HL-60 (cell line): ENCODE measurements at regions not wholly inside any gene's neighbourhood (a gene's known extent, or its start where the extent isn't known, plus 50 kb on each side); places are given as distances from the start of the nearest gene placed in this dataset.

Experiments
- DNase-seq, 2 experiments: peaks; one replicate each; pipeline ENCODE4 v3.0.0-alpha.2; 2010 to 2020; ENCODE audit warnings: low read depth in 1 of 2, low spot score in 1 of 2
- H3K27ac ChIP-seq: fragments of 250-450 bp; sonication (Bioruptor Pico); replicated peaks from 2 replicates; pipeline ENCODE4 v1.5.1; 2020; ENCODE audit warnings: mild to moderate bottlenecking, moderate library complexity
- H3K27me3 ChIP-seq: fragments of 250-450 bp; sonication (Bioruptor Pico); 2 replicates; pipeline ENCODE4 v1.5.1; 2021; ENCODE audit warnings: mild to moderate bottlenecking, moderate library complexity; ENCODE audit not compliant: insufficient read depth, poor library complexity, severe bottlenecking
- H3K4me3 ChIP-seq: replicated peaks from 2 replicates; pipeline ENCODE4 v1.5.1; 2011; ENCODE audit warnings: mild to moderate bottlenecking, control low read depth, low read length; ENCODE audit not compliant: insufficient read depth
- GABPA ChIP-seq: IDR thresholded peaks from 2 replicates; pipeline ENCODE4 v1.6.1; 2012; ENCODE audit warnings: low read depth
- POLR2AphosphoS5 ChIP-seq: IDR thresholded peaks from 2 replicates; pipeline ENCODE4 v1.6.1; 2012; ENCODE audit warnings: low read depth
- SPI1 ChIP-seq: IDR thresholded peaks from 2 replicates; pipeline ENCODE4 v1.6.1; 2012; ENCODE audit warnings: low read depth, mild to moderate bottlenecking, borderline replicate concordance
- TF ChIP-seq, protein P1 (sequence below): IDR thresholded peaks from 2 replicates; pipeline ENCODE4 v1.6.1; 2012; ENCODE audit warnings: low read depth; ENCODE audit not compliant: insufficient replicate concordance
- TF ChIP-seq, protein P2 (sequence below): IDR thresholded peaks from one replicate; pipeline ENCODE4 v1.5.1; 2011; ENCODE audit warnings: low read length, control low read depth, inconsistent platforms; ENCODE audit not compliant: insufficient read depth

DNA sequence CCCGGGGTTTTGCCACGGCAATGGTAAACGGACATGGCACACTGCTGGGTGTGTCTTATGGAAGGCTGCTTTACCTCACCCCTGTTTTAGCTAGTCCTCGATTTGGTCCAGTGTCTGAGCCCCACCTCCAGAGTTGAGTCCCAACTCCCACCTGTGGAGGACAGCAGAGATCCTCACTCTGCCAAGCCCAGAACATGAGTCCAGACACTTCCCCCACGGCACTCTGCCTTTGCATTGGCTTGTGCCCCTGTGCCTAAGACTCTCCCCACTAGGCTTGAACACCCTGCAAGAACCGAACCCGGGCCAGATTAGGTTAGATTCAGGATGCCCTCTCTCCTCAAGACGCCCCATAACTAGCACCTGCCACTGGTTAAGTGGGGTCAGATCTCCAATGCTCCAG is 59.8 kb upstream of the C14orf180 start:
- TF ChIP-seq GABPA, result no peak
- TF ChIP-seq, protein P1, sequence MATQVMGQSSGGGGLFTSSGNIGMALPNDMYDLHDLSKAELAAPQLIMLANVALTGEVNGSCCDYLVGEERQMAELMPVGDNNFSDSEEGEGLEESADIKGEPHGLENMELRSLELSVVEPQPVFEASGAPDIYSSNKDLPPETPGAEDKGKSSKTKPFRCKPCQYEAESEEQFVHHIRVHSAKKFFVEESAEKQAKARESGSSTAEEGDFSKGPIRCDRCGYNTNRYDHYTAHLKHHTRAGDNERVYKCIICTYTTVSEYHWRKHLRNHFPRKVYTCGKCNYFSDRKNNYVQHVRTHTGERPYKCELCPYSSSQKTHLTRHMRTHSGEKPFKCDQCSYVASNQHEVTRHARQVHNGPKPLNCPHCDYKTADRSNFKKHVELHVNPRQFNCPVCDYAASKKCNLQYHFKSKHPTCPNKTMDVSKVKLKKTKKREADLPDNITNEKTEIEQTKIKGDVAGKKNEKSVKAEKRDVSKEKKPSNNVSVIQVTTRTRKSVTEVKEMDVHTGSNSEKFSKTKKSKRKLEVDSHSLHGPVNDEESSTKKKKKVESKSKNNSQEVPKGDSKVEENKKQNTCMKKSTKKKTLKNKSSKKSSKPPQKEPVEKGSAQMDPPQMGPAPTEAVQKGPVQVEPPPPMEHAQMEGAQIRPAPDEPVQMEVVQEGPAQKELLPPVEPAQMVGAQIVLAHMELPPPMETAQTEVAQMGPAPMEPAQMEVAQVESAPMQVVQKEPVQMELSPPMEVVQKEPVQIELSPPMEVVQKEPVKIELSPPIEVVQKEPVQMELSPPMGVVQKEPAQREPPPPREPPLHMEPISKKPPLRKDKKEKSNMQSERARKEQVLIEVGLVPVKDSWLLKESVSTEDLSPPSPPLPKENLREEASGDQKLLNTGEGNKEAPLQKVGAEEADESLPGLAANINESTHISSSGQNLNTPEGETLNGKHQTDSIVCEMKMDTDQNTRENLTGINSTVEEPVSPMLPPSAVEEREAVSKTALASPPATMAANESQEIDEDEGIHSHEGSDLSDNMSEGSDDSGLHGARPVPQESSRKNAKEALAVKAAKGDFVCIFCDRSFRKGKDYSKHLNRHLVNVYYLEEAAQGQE, result no peak
- TF ChIP-seq POLR2AphosphoS5, result no peak
- TF ChIP-seq SPI1, result no peak
- Histone ChIP-seq H3K27me3 (no peaks in the 10 kb centered on the region), H3K27ac (no peak overlapping the region), H3K4me3 (no peak overlapping the region)
- DNase-seq, result no peak

DNA sequence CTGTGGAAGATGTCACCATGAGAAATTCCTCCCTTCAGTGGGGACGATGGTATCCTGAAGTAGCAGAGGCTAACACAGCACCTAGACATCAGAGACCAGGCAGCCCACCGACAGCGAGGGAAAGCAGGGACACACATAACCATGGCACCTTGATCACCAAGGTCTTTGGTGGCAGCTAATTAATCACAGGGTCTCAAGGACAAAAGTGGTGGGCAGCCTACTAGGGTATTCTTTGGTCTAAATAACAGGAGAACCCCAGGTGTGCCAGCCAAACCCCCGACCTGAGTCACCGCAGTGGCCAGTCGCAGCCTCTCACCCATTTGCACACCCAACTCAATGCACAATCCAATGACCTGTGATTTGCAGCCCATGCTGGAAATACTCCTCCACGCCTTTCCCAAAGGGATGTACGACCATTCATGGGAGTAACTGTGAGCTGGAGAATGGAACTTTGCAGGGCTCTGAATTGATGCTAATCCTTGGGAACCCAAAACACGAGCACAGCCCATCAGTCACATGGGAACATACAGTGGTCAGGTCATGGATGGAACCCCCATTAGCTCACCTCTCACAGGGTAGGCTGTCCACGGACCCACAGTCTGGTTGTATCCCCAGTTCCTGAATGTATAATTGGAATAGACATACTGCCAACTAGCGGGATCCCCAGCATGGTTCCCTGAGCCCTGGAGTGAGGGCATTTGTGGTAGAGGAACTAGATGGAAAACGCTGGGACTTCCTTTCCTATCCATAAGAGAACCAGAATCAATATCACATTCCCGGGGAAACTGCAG is 58.7 kb upstream of the C14orf180 start:
- H3K4me3 ChIP-seq, result no peak overlapping the region
- TF ChIP-seq POLR2AphosphoS5 (no peak), GABPA (no peak), SPI1 (no peak)
- TF ChIP-seq, protein P2, sequence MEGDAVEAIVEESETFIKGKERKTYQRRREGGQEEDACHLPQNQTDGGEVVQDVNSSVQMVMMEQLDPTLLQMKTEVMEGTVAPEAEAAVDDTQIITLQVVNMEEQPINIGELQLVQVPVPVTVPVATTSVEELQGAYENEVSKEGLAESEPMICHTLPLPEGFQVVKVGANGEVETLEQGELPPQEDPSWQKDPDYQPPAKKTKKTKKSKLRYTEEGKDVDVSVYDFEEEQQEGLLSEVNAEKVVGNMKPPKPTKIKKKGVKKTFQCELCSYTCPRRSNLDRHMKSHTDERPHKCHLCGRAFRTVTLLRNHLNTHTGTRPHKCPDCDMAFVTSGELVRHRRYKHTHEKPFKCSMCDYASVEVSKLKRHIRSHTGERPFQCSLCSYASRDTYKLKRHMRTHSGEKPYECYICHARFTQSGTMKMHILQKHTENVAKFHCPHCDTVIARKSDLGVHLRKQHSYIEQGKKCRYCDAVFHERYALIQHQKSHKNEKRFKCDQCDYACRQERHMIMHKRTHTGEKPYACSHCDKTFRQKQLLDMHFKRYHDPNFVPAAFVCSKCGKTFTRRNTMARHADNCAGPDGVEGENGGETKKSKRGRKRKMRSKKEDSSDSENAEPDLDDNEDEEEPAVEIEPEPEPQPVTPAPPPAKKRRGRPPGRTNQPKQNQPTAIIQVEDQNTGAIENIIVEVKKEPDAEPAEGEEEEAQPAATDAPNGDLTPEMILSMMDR, result no peak
- TF ChIP-seq, protein P1, result no peak
- DNase-seq, result no peak
- no peaks in the 10 kb centered on the region for H3K27me3 ChIP-seq
- no peak overlapping the region for H3K27ac ChIP-seq

DNA sequence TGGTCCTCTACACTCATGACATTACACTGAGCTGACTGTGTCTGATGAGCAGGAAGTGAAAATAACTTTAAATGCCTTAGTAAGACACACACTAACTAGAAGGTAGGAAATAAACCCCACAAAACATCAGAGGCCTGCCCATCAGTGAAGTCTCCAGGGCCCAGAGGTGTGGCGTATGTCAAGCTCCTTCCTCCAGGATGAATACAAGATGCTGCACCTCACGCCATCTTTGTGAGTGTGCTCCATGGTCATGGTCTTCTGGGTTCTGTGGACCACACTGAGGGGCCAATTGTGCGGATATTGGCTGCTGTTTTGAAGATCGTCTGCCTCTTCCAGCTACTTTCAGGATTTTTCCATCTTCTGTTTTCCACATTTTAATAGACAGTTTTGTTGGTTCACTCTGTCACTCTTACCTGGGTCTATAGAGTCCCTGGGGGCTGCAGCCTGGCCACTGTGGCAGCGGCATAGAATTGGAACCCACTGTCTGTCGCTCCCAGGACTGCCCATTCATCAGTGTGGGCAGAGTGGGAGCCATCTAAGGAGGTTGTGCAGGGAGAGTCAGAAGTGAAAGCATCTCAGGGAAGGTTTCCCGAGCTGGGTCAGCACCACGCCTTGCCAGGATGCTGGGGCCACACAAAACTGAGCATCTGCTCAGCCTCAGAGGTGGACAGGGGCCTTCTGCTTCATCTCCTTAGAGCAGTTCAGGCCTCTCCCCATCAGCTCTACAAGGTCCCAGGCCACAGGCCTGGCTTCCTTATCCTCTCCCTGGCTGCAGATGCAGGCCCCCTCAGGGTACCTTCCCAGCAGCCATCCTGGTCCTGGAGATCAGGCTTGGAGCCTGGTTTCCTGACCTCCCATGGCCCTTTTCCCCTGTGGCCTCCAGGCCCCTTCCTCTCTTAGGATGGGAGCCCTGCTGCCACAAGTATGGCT is 57.5 kb upstream of the C14orf180 start:
- Histone ChIP-seq H3K27me3 (no peaks in the 10 kb centered on the region), H3K4me3 (no peak overlapping the region), H3K27ac (no peak overlapping the region)
- no peak for DNase-seq
- TF ChIP-seq GABPA (no peak), POLR2AphosphoS5 (no peak), SPI1 (no peak)
- TF ChIP-seq, protein P1, result no peak
- TF ChIP-seq, protein P2, result no peak
